Endothelial cell (in vitro differentiated cells): ENCODE measurements at regions not wholly inside any gene's neighbourhood (a gene's known extent, or its start where the extent isn't known, plus 50 kb on each side); places are given as distances from the start of the nearest gene placed in this dataset.
"Not testable (repeated sequence)": the region's sequence is repeated elsewhere in the genome, so short reads cannot be mapped to it uniquely, and the experiment has no call there.

Experiments
- DNase-seq: peaks from one replicate; pipeline ENCODE4 v3.0.0; 2021; ENCODE audit warnings: low spot score
- H3K27ac Mint-ChIP-seq: one replicate; pipeline ENCODE4 v1.8.0; 2021; ENCODE audit warnings: mixed read lengths, inconsistent platforms; ENCODE audit not compliant: unreplicated experiment
- H3K27me3 Mint-ChIP-seq: one replicate; pipeline ENCODE4 v1.8.0; 2021; ENCODE audit warnings: mild to moderate bottlenecking, moderate library complexity, mixed read lengths, inconsistent platforms; ENCODE audit not compliant: unreplicated experiment
- H3K36me3 Mint-ChIP-seq: one replicate; pipeline ENCODE4 v1.8.0; 2021; ENCODE audit warnings: mild to moderate bottlenecking, low read depth, mixed read lengths, inconsistent platforms; ENCODE audit not compliant: unreplicated experiment
- H3K4me1 Mint-ChIP-seq: one replicate; pipeline ENCODE4 v1.8.0; 2021; ENCODE audit warnings: mild to moderate bottlenecking, mixed read lengths, inconsistent platforms; ENCODE audit not compliant: unreplicated experiment
- H3K4me3 Mint-ChIP-seq: one replicate; pipeline ENCODE4 v1.8.0; 2021; ENCODE audit warnings: mild to moderate bottlenecking, mixed read lengths, inconsistent platforms; ENCODE audit not compliant: unreplicated experiment
- H3K9me3 Mint-ChIP-seq: one replicate; pipeline ENCODE4 v1.8.0; 2021; ENCODE audit warnings: mixed read lengths, inconsistent platforms; ENCODE audit not compliant: unreplicated experiment
- TF ChIP-seq, protein P1 (sequence below): fragments of 200-600 bp; sonication (generic); IDR thresholded peaks from one replicate; pipeline ENCODE4 v1.5.0; 2021; ENCODE audit warnings: antibody characterized with exemption; ENCODE audit not compliant: unreplicated experiment

DNA sequence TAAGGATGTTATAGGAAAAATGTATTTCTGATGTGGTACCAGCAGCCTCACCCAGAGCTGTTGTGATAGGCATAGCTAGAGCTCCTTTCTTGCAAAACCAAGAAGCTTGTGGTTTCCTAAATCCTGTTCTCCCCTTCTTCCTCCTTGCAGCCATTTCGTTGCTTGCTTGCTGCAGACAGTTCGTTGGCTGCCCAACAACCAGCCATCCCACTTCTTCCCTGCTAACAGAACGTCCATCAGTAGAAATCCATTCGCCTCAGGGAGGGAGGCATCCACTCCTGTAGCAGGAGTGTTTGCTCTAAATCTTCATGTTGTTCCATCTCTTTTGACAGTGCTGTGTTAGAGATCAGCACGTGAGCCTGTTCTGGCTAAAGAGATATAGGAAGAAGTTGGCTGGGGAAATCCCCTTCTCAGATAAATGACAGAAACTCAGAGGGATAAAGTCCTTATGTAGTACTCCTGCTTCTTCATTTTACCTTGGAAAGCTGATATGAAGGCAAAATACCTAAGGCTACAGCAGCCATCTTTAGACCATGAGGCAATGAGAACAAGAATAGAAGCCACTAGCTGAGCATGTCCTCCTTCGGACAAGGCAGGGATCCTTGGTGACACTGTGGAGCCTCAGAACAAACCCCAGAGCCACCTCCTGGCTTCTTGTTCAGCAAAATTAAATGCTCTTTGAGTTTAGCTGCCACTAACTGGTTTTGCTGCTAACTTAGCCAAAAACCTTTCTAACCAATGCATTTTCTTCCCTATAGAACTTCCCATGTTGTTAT, 68.4 kb upstream of the RELL1 start:
- Mint-ChIP-seq H3K27me3 (peaks cover 2% of the 10 kb centered on the region), H3K4me1 (no peaks in the 10 kb centered on the region), H3K9me3 (no peaks in the 10 kb centered on the region), H3K4me3 (no peak overlapping the region), H3K36me3 (no peaks in the 10 kb centered on the region), H3K27ac (no peak overlapping the region)
- no peak for DNase-seq
- TF ChIP-seq, protein P1, sequence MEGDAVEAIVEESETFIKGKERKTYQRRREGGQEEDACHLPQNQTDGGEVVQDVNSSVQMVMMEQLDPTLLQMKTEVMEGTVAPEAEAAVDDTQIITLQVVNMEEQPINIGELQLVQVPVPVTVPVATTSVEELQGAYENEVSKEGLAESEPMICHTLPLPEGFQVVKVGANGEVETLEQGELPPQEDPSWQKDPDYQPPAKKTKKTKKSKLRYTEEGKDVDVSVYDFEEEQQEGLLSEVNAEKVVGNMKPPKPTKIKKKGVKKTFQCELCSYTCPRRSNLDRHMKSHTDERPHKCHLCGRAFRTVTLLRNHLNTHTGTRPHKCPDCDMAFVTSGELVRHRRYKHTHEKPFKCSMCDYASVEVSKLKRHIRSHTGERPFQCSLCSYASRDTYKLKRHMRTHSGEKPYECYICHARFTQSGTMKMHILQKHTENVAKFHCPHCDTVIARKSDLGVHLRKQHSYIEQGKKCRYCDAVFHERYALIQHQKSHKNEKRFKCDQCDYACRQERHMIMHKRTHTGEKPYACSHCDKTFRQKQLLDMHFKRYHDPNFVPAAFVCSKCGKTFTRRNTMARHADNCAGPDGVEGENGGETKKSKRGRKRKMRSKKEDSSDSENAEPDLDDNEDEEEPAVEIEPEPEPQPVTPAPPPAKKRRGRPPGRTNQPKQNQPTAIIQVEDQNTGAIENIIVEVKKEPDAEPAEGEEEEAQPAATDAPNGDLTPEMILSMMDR = no peak

DNA sequence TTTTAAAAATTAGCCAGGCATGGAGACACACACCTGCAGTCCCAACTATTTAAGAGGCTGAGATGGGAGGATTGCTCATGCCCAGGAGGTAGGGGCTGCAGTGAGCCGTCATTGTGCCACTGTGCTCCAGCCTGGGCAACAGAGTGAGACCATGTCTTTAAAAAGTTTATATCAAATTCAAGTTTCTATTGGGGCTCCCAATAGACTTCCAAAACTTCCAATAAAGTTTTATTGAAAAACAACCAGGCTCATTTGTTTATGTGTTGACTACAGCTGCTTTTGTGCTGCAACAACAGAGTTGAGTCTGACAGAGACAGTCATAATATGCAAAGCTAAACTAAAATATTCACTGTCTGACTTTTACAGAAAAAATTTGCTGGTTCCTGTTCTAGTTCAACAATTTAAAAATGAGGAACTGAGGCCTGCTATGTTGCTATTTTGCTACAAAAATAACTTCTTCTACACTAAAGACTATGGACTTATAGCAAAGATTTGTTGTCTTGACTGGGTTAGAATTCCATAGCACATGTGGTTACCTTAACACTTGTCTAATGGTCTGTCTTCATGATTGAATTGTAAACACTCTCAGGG, 63.3 kb upstream of the RELL1 start:
- Mint-ChIP-seq H3K4me1 (peaks cover 4% of the 10 kb centered on the region), H3K4me3 (no peak overlapping the region), H3K9me3 (no peaks in the 10 kb centered on the region), H3K27ac (no peak overlapping the region), H3K27me3 (no peaks in the 10 kb centered on the region), H3K36me3 (peaks cover 3% of the 10 kb centered on the region)
- TF ChIP-seq, protein P1 = no peak
- DNase-seq = no peak

DNA sequence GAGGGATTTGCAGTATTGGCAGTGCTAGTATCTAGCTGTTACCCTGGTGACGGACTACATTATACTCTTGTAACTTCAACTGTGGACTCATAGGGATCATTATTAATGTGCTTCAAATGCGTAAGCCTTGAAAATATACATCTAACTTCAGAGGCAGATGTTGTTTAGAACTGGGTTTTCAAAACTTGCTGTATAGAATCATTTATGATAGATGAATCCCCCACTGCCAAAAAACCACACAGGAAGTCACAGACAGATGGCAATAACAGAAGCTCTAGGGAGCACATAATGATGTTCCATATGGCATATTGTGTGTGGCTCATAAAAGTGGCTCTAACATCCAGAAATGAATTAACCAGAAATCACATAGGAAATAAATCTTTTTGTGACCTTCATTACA, 62.3 kb upstream of the RELL1 start:
- H3K27ac Mint-ChIP-seq = no peak overlapping the region
- TF ChIP-seq, protein P1 = no peak
- no peak for DNase-seq
- peaks cover 4% of the 10 kb centered on the region for H3K4me1 Mint-ChIP-seq
- no peak overlapping the region for H3K4me3 Mint-ChIP-seq
- H3K36me3 Mint-ChIP-seq = peaks cover 3% of the 10 kb centered on the region
- H3K27me3 Mint-ChIP-seq = peaks cover 3% of the 10 kb centered on the region
- no peaks in the 10 kb centered on the region for H3K9me3 Mint-ChIP-seq

DNA sequence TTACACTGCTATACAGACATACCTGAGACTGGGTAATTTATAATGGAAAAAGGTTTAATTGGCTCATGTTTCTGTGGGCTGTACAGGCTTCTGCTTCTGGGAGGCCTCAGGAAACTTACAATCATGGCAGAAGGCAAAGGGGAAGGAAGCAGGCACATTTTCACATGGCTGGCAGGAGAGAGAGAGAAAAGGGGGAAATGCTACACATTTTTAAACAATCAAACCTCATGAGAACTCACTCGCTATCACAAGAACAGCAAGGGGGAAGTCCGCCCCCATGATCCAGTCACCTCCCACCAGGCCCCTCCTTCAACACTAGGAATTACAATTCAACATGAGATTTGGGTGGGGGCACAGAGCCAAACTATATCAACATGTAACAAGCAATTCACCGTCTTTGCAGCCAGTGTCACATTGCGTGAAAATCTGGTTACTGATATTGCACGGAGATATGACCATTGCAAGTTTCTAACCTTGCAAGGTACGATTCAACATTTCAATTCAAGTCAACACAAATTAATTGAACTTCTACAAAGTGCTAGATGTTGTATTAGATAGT, 61.7 kb upstream of the RELL1 start:
- Mint-ChIP-seq H3K27ac (peak overlapping the region; percentile 81), H3K4me3 (peak overlapping the region; percentile 73), H3K36me3 (peaks cover 3% of the 10 kb centered on the region), H3K27me3 (peaks cover 3% of the 10 kb centered on the region), H3K4me1 (peaks cover 6% of the 10 kb centered on the region), H3K9me3 (no peaks in the 10 kb centered on the region)
- TF ChIP-seq, protein P1 = no peak
- no peak for DNase-seq

DNA sequence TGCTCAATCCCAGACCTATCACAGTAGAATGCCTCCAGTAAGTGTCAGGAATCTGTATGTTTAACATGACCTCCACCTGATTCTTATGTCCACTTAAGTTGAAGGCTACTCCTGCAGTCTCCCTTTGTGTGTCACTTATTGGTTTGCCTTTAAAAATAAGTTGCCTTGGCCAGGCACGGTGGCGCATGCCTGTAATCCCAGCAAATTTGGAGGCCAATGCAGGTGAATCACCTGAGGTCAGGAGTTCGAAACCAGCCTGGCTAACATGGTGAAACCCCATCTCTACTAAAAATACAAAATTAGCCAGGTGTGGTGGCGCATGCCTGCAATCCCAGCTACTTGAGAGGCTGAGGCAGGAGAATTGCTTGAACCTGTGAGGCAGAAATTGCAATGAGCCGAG, 60.7 kb upstream of the RELL1 start:
- H3K36me3 Mint-ChIP-seq, H3K4me3 Mint-ChIP-seq, H3K27ac Mint-ChIP-seq, H3K9me3 Mint-ChIP-seq, DNase-seq, H3K4me1 Mint-ChIP-seq, H3K27me3 Mint-ChIP-seq: not testable (repeated sequence)
